ENCODE measurements at regions not wholly inside any gene's neighbourhood (a gene's known extent, or its start where the extent isn't known, plus 50 kb on each side); places are given as distances from the start of the nearest gene placed in this dataset.
"Not testable (repeated sequence)": the region's sequence is repeated elsewhere in the genome, so short reads cannot be mapped to it uniquely, and the experiment has no call there.

GRCh38 chr5:135279328-135279727 lies 119.7 kb downstream of the MACROH2A1 start:
- no peak for DNase-seq

GRCh38 chr5:135276151-135276550 lies 122.9 kb downstream of the MACROH2A1 start:
- no peak for DNase-seq

- DNase-seq = no peak
Observed at GRCh38 chr5:135273212-135273611, 125.8 kb downstream of the MACROH2A1 start.

- no peak for DNase-seq
Observed at GRCh38 chr5:135272311-135272805, 126.7 kb downstream of the MACROH2A1 start.

GRCh38 chr5:135271533-135272310 lies 127.3 kb downstream of the MACROH2A1 start:
- DNase-seq = no peak

DNA sequence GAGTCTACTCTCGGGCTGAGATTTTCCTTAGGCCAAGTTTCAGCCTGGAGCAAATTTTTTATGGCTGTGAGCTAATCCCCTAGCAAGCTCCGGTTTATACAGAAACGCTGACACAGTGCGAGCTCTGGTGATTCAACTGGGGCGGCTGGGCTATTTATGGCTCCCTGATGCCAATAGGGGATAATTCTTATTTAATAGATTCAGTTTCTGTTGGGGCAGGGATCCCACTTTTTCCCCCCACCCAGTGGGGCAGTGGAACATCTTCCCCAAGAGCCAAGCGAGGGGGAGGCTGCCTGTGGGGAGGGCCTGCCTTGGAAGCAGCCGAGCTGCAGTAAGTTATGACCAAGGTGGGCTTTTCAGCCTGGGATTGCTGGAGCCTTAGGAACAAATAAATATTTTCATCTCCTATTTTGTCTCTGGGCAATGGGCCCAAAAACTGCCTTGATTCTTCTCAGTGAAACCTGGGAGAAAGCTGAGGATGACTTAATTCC lies 129.1 kb downstream of the MACROH2A1 start:
- no peak for DNase-seq

- no peak for DNase-seq
Observed at GRCh38 chr5:135269199-135269598, 129.8 kb downstream of the MACROH2A1 start.

DNA sequence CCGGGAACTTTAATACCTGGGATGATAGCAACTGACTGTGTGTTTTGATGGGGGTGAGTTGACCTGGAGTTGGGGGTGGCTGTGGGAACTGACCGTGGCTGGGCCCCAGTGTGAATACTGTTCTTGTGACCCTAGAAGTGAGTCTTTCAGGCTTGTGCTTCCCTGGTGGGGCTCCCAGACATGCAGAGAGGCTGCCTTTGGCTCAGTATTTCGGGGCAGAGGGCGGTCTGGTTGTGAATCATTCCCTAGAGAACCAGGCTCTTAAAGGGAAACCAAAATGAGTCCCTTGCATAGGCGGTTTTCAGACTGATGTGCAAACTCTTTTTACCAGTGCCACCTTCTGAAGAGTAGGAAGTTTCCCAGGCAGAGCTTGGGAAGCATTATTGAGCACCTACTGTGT lies 132.1 kb downstream of the MACROH2A1 start:
- DNase-seq = no peak

DNA sequence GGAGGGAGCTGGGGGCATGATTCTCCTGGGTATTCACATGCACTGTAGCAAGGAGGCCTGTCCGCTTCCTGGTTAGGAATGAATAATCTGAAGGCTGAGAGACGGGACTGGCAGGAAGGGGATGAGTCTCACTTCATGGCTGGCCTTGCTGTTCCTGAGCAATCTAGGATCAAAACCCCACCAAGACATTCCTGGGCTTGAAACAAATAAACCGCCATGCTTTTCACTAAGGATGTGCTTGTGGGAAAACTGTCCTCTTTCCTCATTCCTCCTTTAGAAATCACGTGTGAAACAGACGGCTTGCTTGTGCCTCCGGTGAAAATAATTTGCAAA lies 132.8 kb downstream of the MACROH2A1 start:
- DNase-seq = no peak

DNA sequence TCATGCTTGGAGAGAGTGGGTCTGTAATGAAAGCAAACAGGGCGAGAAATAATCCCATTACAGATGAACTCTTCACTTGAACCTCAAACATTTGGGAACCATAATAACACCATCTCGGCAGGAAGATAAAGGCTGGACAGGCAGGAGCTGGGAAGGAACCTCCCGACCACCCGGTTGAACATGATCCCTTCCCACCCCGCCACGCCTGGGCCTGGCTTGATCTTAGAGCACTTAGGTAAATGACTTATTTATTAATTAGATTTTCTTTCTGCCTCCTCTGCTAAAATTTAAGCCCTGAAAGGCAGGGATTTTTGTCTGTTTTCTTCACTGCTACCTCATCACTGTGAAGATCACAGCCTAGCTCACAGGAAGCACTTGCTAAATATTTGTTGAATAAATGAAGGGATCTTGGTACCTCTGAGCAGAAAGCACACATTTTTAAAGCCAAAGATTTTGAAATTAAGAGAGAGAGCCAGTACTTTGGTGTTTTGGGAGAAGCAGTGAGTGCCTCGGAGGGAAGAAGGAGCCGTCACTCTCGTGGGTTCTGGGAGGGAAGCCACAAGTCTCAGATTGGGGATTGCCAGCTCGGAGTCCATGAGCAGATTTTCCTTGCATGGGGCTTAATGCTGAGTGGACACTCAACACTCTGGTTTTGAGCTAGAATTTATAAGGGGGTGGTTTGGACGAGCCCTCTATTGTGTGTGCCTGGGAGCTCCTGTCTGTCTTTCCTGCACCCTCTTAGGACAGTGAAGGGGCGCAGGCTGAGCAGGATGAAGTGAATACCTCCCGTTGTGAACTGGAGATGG lies 133.3 kb downstream of the MACROH2A1 start:
- no peak for DNase-seq

GRCh38 chr5:135264451-135265440 lies 134.3 kb downstream of the MACROH2A1 start:
- DNase-seq = no peak

- DNase-seq = no peak
Observed at GRCh38 chr5:135263022-135263668, 135.9 kb downstream of the MACROH2A1 start.

DNA sequence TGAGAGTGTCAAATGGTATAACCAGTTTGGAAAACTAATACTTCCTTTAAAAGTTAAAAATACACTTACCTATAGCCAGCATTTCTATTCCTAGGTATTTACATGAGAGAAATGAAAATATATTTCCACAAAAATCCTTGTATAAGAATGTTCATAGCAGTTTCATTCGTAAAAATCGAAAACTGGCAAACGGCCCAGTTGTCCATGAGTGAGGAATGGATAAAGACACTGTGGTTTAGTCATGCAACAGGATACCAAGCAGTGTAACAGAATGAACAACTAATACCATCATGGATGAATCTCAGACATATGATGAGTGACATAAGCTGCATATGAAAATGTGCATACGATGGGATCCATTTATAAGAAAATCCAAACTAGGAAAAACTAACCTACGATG lies 136.7 kb downstream of the MACROH2A1 start:
- no peak for DNase-seq

DNA sequence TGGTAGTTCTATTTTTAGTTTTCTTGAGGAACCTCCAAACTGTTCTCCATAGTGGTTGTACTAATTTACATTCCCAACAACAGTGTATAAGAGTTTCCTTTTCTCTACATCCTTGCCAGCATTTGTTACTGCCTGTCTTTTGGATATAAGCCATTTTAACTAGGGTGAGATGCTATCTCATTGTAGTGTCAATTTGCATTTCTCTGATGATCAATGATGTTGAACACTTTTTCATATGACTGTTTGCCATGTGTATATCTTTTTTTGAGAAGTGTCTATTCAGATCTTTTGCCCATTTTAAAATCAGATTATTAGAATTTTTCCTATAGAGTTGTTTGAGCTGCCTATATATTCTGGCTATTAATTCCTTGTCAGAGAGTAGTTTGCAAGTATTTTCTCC lies 138.9 kb downstream of the MACROH2A1 start:
- not testable (repeated sequence) for DNase-seq

DNA sequence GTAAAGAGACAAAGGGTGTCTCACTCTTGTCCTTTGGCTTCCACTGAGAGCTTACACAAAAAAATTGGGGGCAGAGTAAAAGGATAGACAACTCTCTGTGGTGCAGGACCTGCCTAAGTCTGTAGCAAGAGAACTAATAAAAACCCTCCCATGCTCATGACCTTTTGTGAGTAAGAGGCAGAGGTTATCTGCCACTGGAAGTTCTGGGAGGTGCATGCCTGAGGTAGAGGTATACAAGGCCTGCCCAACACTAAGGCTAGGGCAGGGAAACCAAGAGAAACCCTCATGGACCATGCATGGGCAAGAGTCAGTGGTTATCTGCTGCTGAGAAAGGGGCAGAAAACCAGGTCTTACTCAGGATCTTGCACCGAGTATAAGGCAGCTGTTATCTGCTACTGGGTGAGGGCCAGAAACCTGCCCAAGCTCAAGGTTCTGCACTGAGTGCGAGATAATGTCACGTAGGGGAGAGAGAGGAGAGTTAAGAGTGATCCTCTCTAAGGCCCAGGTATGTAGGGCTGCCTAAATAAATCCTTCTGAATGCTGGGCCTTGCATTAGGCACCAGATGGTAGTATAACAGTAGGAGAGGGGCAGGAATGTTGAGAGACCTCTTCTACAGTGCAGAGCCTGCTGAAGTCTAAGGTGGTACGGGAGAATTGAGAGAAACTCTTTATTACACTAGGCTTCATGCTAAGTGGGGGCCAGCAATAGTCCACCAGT lies 143.4 kb downstream of the MACROH2A1 start:
- DNase-seq = no peak

DNA sequence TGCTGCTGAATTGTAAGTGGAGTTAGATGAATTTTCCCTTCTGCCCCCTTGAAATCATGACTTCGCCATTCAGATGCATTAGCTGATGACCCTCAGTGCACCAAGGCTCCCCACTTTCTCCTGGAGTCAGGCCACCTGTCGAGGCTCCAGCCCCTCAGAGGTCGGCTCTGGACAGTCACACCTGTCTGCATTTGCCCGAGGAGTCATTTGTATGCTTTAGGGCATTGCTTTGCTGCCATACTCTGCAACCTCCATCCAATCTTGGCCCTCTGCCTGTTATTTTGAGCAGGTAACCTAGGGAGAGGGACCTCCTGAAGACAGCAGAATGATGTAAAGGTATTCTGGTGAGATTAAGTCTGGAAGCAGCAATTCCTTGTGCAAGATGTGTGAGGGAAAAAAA lies 144.8 kb downstream of the MACROH2A1 start:
- no peak for DNase-seq

GRCh38 chr5:135253601-135254178 lies 145.3 kb downstream of the MACROH2A1 start:
- no peak for DNase-seq

DNA sequence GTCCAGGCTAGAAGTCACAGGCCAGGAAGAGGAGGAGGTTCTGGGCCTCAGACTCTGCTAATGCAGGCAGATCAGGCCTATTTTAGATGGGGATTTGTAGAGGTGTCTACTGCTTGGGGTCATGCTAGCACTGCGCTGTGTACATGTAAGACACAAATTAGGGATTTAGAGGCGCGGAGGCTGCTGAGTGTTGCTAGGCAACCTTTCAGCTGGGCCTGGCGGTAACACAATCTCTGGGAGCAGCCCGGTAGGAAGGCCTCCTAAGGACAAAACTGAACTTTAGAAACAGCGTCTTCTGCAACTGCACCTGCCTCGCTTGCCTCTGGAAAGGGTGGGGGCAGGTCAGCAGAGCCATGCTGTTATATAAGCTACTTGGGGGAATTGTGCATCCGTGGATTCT lies 147.9 kb downstream of the MACROH2A1 start:
- DNase-seq = no peak

GRCh38 chr5:135250671-135251070 lies 148.4 kb downstream of the MACROH2A1 start:
- no peak for DNase-seq

GRCh38 chr5:135249658-135250057 lies 149.4 kb downstream of the MACROH2A1 start:
- DNase-seq = no peak

GRCh38 chr5:135248801-135249231 lies 150.2 kb downstream of the MACROH2A1 start:
- DNase-seq = no peak

Data from DMS53 (cell line).